ENCODE measurements at regions not wholly inside any gene's neighbourhood (a gene's known extent, or its start where the extent isn't known, plus 50 kb on each side); places are given as distances from the start of the nearest gene placed in this dataset.

- FAIRE-seq (no peak), ATAC-seq (no peak), DNase-seq (ENCODE audit: low read depth, low spot score) (no peak)
- no peak overlapping the region for H3K9ac ChIP-seq (ENCODE audit: control insufficient read depth, insufficient read depth, low read length)
- WGBS (ENCODE audit: insufficient coverage, insufficient replicate concordance, low lambda C conversion rate, missing lambda C conversion rate): 100% methylated on average over 2 of the region's 2 CpGs
- no peaks in the 10 kb centered on the region for H4K20me1 ChIP-seq (ENCODE audit: control insufficient read depth, insufficient read depth)
- peaks cover 2 to 13% of the 10 kb centered on the region in 2 experiments for H3K36me3 ChIP-seq (ENCODE audit: control insufficient read depth in 2 of 2, insufficient read depth in 2 of 2, low read length in 1 of 2)
- intact Hi-C loops (cut with micrococcal nuclease; ENCODE audit: unreplicated experiment) (loop anchor here (5.0 to 10.0 kb wide), 2 partner anchors 93 to 130 kb away; partner anchors contain the start of gene BPNT1), in situ Hi-C loops (cut with MboI) (no loop called here)
- no peak overlapping the region for H3K4me3 ChIP-seq
- no peak overlapping the region for H3K27ac ChIP-seq (ENCODE audit: control insufficient read depth, insufficient read depth)
- H3K79me2 ChIP-seq (ENCODE audit: control insufficient read depth, insufficient read depth, low read length): no peaks in the 10 kb centered on the region
- H3K4me1 ChIP-seq (ENCODE audit: control insufficient read depth, insufficient read depth, low read length): peaks cover 4% of the 10 kb centered on the region; the same call in 1 of the 2 replicates
- H3K9me3 ChIP-seq (replicated peaks; ENCODE audit: control insufficient read depth, insufficient read depth, low read length): no peaks in the 10 kb centered on the region
- ChIA-PET CTCF (interaction anchor here (0.9 to 7.1 kb wide), 9 partner anchors 14 to 227 kb away, joined by 3 to 52 read pairs (median 6); partner anchors contain the start of gene IARS2), SMC1A (ENCODE audit: uncharacterized antibody, unreplicated experiment) (interaction anchor here (0.6 to 4.8 kb wide), 10 partner anchors 7 to 243 kb away, joined by 3 to 24 read pairs (median 4); no protein-coding TSS in a partner anchor), RAD21 (ENCODE audit: unreplicated experiment) (interaction anchor here (0.9 to 1.7 kb wide), 2 partner anchors 98 to 225 kb away, joined by 4 to 6 read pairs; partner anchors contain the start of gene BPNT1), POLR2A (no interaction called here)
- no peak overlapping the region for H3K4me2 ChIP-seq (ENCODE audit: control insufficient read depth, insufficient read depth)
- BruUV-seq (replicated peaks): no TSS peak
- H3K27me3 ChIP-seq (replicated peaks in 1 of 2; ENCODE audit: control insufficient read depth in 2 of 2, insufficient read depth in 2 of 2, low read length in 1 of 2): no peaks in the 10 kb centered on the region
- H2AFZ ChIP-seq (ENCODE audit: control insufficient read depth, low read depth, low read length): no peak overlapping the region
- no peak for TF ChIP-seq BACH1 (IDR thresholded peaks at IDR 0.05; ENCODE audit: borderline replicate concordance)
- TF ChIP-seq HCFC1 (IDR thresholded peaks at IDR 0.05; ENCODE audit: low read length): no peak
- TF ChIP-seq ZNF217 (IDR thresholded peaks at IDR 0.05): no peak
- TF ChIP-seq PBX3 (IDR thresholded peaks at IDR 0.05; ENCODE audit: insufficient replicate concordance, low read depth, low read length): no peak
- no peak for TF ChIP-seq SKIL (IDR thresholded peaks at IDR 0.05; ENCODE audit: low read depth, poor library complexity, severe bottlenecking)
- TF ChIP-seq ELK1 (IDR thresholded peaks at IDR 0.05; ENCODE audit: low read depth, low read length): no peak
- no peak for TF ChIP-seq ZBTB40 (IDR thresholded peaks at IDR 0.05; ENCODE audit: borderline replicate concordance)
- TF ChIP-seq E4F1 (IDR thresholded peaks at IDR 0.05; ENCODE audit: borderline replicate concordance, partially characterized antibody): no peak
- TF ChIP-seq ATF7 (IDR thresholded peaks at IDR 0.05; ENCODE audit: low read depth): no peak
- no peak for TF ChIP-seq ZNF24 (IDR thresholded peaks at IDR 0.05)
- TF ChIP-seq NR2F1 (conservative IDR thresholded peaks at IDR 0.05): no peak
- no peak for TF ChIP-seq RAD21 (IDR thresholded peaks at IDR 0.05; ENCODE audit: insufficient read depth, low read depth, low read length)
Observed at GRCh38 chr1:219991919-219992318, 54.4 kb downstream of the EPRS1 start.

Measured in GM12878 (cell line).